ENCODE measurements at regions not wholly inside any gene's neighbourhood (a gene's known extent, or its start where the extent isn't known, plus 50 kb on each side); places are given as distances from the start of the nearest gene placed in this dataset.

GRCh38 chr9:17962747-17963146 is 383.9 kb downstream of the SH3GL2 start:
- no peak overlapping the region for H3K27ac Mint-ChIP-seq
- H3K4me3 Mint-ChIP-seq, result no peak overlapping the region
- POLR2A ChIA-PET, result no interaction called here
- CTCF ChIA-PET, result no interaction called here
- H3K27me3 Mint-ChIP-seq, result no peaks in the 10 kb centered on the region
- no peaks in the 10 kb centered on the region for H3K9me3 Mint-ChIP-seq
- no peak for DNase-seq
- no peaks in the 10 kb centered on the region for H3K4me1 Mint-ChIP-seq
- H3K36me3 Mint-ChIP-seq (ENCODE audit: low read depth), result no peaks in the 10 kb centered on the region

- Mint-ChIP-seq H3K27ac (no peak overlapping the region), H3K4me3 (no peak overlapping the region), H3K4me1 (no peaks in the 10 kb centered on the region), H3K27me3 (no peaks in the 10 kb centered on the region), H3K9me3 (no peaks in the 10 kb centered on the region), H3K36me3 (ENCODE audit: low read depth) (no peaks in the 10 kb centered on the region)
- ChIA-PET CTCF (no interaction called here), POLR2A (no interaction called here)
- DNase-seq, result no peak
Observed at GRCh38 chr9:17963498-17963897, 384.6 kb downstream of the SH3GL2 start.

GRCh38 chr9:17967731-17968130 is 388.9 kb downstream of the SH3GL2 start:
- Mint-ChIP-seq H3K4me3 (no peak overlapping the region), H3K36me3 (ENCODE audit: low read depth) (no peaks in the 10 kb centered on the region), H3K27me3 (no peaks in the 10 kb centered on the region), H3K9me3 (no peaks in the 10 kb centered on the region), H3K4me1 (no peaks in the 10 kb centered on the region), H3K27ac (no peak overlapping the region)
- ChIA-PET CTCF (no interaction called here), POLR2A (no interaction called here)
- no peak for DNase-seq

- Mint-ChIP-seq H3K4me3 (no peak overlapping the region), H3K27ac (no peak overlapping the region), H3K36me3 (ENCODE audit: low read depth) (no peaks in the 10 kb centered on the region), H3K4me1 (no peaks in the 10 kb centered on the region), H3K27me3 (no peaks in the 10 kb centered on the region), H3K9me3 (no peaks in the 10 kb centered on the region)
- no peak for DNase-seq
- ChIA-PET CTCF (no interaction called here), POLR2A (no interaction called here)
Observed at GRCh38 chr9:17969232-17969631, 390.4 kb downstream of the SH3GL2 start.

- Mint-ChIP-seq H3K27me3 (no peaks in the 10 kb centered on the region), H3K27ac (no peak overlapping the region), H3K4me3 (no peak overlapping the region), H3K4me1 (no peaks in the 10 kb centered on the region), H3K9me3 (peaks cover 2% of the 10 kb centered on the region), H3K36me3 (ENCODE audit: low read depth) (no peaks in the 10 kb centered on the region)
- CTCF ChIA-PET, result no interaction called here
- DNase-seq, result no peak
- POLR2A ChIA-PET, result no interaction called here
Observed at GRCh38 chr9:17970277-17970676, 391.4 kb downstream of the SH3GL2 start.

GRCh38 chr9:17978773-17979172 is 399.9 kb downstream of the SH3GL2 start:
- Mint-ChIP-seq H3K27me3 (no peaks in the 10 kb centered on the region), H3K27ac (no peak overlapping the region), H3K36me3 (ENCODE audit: low read depth) (no peaks in the 10 kb centered on the region), H3K4me1 (no peaks in the 10 kb centered on the region), H3K9me3 (peaks cover 15% of the 10 kb centered on the region), H3K4me3 (no peak overlapping the region)
- no peak for DNase-seq
- POLR2A ChIA-PET, result no interaction called here
- CTCF ChIA-PET, result no interaction called here

- H3K9me3 Mint-ChIP-seq, result no peaks in the 10 kb centered on the region
- H3K36me3 Mint-ChIP-seq (ENCODE audit: low read depth), result no peaks in the 10 kb centered on the region
- ChIA-PET CTCF (no interaction called here), POLR2A (no interaction called here)
- H3K27ac Mint-ChIP-seq, result no peak overlapping the region
- no peaks in the 10 kb centered on the region for H3K4me1 Mint-ChIP-seq
- H3K4me3 Mint-ChIP-seq, result no peak overlapping the region
- no peaks in the 10 kb centered on the region for H3K27me3 Mint-ChIP-seq
- DNase-seq, result no peak
Observed at GRCh38 chr9:17986595-17986994, 407.7 kb downstream of the SH3GL2 start.

- Mint-ChIP-seq H3K27ac (no peak overlapping the region), H3K9me3 (no peaks in the 10 kb centered on the region), H3K36me3 (ENCODE audit: low read depth) (no peaks in the 10 kb centered on the region), H3K4me1 (no peaks in the 10 kb centered on the region), H3K27me3 (no peaks in the 10 kb centered on the region), H3K4me3 (no peak overlapping the region)
- no peak for DNase-seq
- ChIA-PET CTCF (no interaction called here), POLR2A (no interaction called here)
Observed at GRCh38 chr9:17987189-17987588, 408.3 kb downstream of the SH3GL2 start.

- Mint-ChIP-seq H3K4me3 (no peak overlapping the region), H3K36me3 (ENCODE audit: low read depth) (no peaks in the 10 kb centered on the region), H3K9me3 (no peaks in the 10 kb centered on the region), H3K27me3 (no peaks in the 10 kb centered on the region), H3K4me1 (no peaks in the 10 kb centered on the region), H3K27ac (no peak overlapping the region)
- no peak for DNase-seq
- POLR2A ChIA-PET, result no interaction called here
- CTCF ChIA-PET, result no interaction called here
Observed at GRCh38 chr9:17988489-17988888, 409.6 kb downstream of the SH3GL2 start.

GRCh38 chr9:17990602-17991001 is 411.7 kb downstream of the SH3GL2 start:
- Mint-ChIP-seq H3K27me3 (no peaks in the 10 kb centered on the region), H3K4me1 (no peaks in the 10 kb centered on the region), H3K9me3 (no peaks in the 10 kb centered on the region), H3K36me3 (ENCODE audit: low read depth) (no peaks in the 10 kb centered on the region), H3K4me3 (no peak overlapping the region), H3K27ac (no peak overlapping the region)
- ChIA-PET CTCF (no interaction called here), POLR2A (no interaction called here)
- DNase-seq, result no peak

GRCh38 chr9:17993024-17993423 is 414.2 kb downstream of the SH3GL2 start:
- H3K4me3 Mint-ChIP-seq, result no peak overlapping the region
- no peaks in the 10 kb centered on the region for H3K4me1 Mint-ChIP-seq
- ChIA-PET CTCF (no interaction called here), POLR2A (no interaction called here)
- no peak for DNase-seq
- no peak overlapping the region for H3K27ac Mint-ChIP-seq
- no peaks in the 10 kb centered on the region for H3K9me3 Mint-ChIP-seq
- H3K36me3 Mint-ChIP-seq (ENCODE audit: low read depth), result no peaks in the 10 kb centered on the region
- H3K27me3 Mint-ChIP-seq, result no peaks in the 10 kb centered on the region

- no peak overlapping the region for H3K4me3 Mint-ChIP-seq
- H3K27ac Mint-ChIP-seq, result no peak overlapping the region
- no peaks in the 10 kb centered on the region for H3K36me3 Mint-ChIP-seq (ENCODE audit: low read depth)
- no peaks in the 10 kb centered on the region for H3K9me3 Mint-ChIP-seq
- CTCF ChIA-PET, result no interaction called here
- POLR2A ChIA-PET, result no interaction called here
- H3K4me1 Mint-ChIP-seq, result no peaks in the 10 kb centered on the region
- DNase-seq, result no peak
- no peaks in the 10 kb centered on the region for H3K27me3 Mint-ChIP-seq
Observed at GRCh38 chr9:17994695-17995425, 416.0 kb downstream of the SH3GL2 start.

GRCh38 chr9:17996728-17997127 is 417.9 kb downstream of the SH3GL2 start:
- H3K36me3 Mint-ChIP-seq (ENCODE audit: low read depth), result no peaks in the 10 kb centered on the region
- no peaks in the 10 kb centered on the region for H3K27me3 Mint-ChIP-seq
- no peak overlapping the region for H3K4me3 Mint-ChIP-seq
- no peaks in the 10 kb centered on the region for H3K9me3 Mint-ChIP-seq
- no peaks in the 10 kb centered on the region for H3K4me1 Mint-ChIP-seq
- ChIA-PET POLR2A (no interaction called here), CTCF (no interaction called here)
- no peak overlapping the region for H3K27ac Mint-ChIP-seq
- no peak for DNase-seq

- DNase-seq, result no peak
- H3K4me3 Mint-ChIP-seq, result no peak overlapping the region
- H3K36me3 Mint-ChIP-seq (ENCODE audit: low read depth), result no peaks in the 10 kb centered on the region
- ChIA-PET CTCF (no interaction called here), POLR2A (no interaction called here)
- H3K27me3 Mint-ChIP-seq, result no peaks in the 10 kb centered on the region
- no peaks in the 10 kb centered on the region for H3K4me1 Mint-ChIP-seq
- no peaks in the 10 kb centered on the region for H3K9me3 Mint-ChIP-seq
- H3K27ac Mint-ChIP-seq, result no peak overlapping the region
Observed at GRCh38 chr9:18002718-18003438, 424.0 kb downstream of the SH3GL2 start.
